LNCAP (cell line): ENCODE measurements at regions not wholly inside any gene's neighbourhood (a gene's known extent, or its start where the extent isn't known, plus 50 kb on each side); places are given as distances from the start of the nearest gene placed in this dataset.

Source experiments
- CTCF ChIP-seq: fragments of 450-650 bp; IDR thresholded peaks from 2 replicates; pipeline ENCODE4 v1.5.1; 2017; ENCODE audit warnings: mild to moderate bottlenecking

- TF ChIP-seq CTCF = no peak
These were observed 91.3 kb upstream of the HEY2 start for GRCh38 chr6:125658136-125658535.

- no peak for TF ChIP-seq CTCF
These were observed 90.5 kb upstream of the HEY2 start for GRCh38 chr6:125658759-125659431.

- TF ChIP-seq CTCF = no peak
These were observed 89.5 kb upstream of the HEY2 start for GRCh38 chr6:125659887-125660286.

- no peak for TF ChIP-seq CTCF
These were observed 87.1 kb upstream of the HEY2 start for GRCh38 chr6:125662296-125662695.

- no peak for TF ChIP-seq CTCF
These were observed 84.1 kb upstream of the HEY2 start for GRCh38 chr6:125665295-125665814.

GRCh38 chr6:125667326-125667725 lies 82.1 kb upstream of the HEY2 start:
- TF ChIP-seq CTCF = no peak

- no peak for TF ChIP-seq CTCF
These were observed 81.4 kb upstream of the HEY2 start for GRCh38 chr6:125668071-125668470.

GRCh38 chr6:125670568-125670967 lies 78.9 kb upstream of the HEY2 start:
- TF ChIP-seq CTCF = no peak
